K562 (cell line): ENCODE measurements at regions not wholly inside any gene's neighbourhood (a gene's known extent, or its start where the extent isn't known, plus 50 kb on each side); places are given as distances from the start of the nearest gene placed in this dataset.

Experiments
- DPF2 ChIP-seq: fragments of 450-650 bp; IDR thresholded peaks from 2 replicates; pipeline ENCODE4 v1.6.1; 2016
- HLTF ChIP-seq: fragments of 450-650 bp; IDR thresholded peaks from 2 replicates; pipeline ENCODE4 v1.6.1; 2016
- MYC ChIP-seq, 2 experiments: fragments of 250-450 bp in 1 of 2; sonication (Bioruptor Pico) in 1 of 2; IDR thresholded peaks; 2 replicates each; pipeline versions ENCODE4 v1.5.1 to v1.6.1; 2012 to 2021; ENCODE audit warnings: low read depth in 2 of 2, borderline replicate concordance in 1 of 2, improper control_type of control experiment in 1 of 2, low read length in 1 of 2, mild to moderate bottlenecking in 1 of 2, moderate library complexity in 1 of 2
- NR2C1 ChIP-seq, 2 experiments: fragments of 450-650 bp; IDR thresholded peaks; 2 replicates each; pipeline ENCODE4 v1.6.1; 2017; ENCODE audit warnings: mild to moderate bottlenecking in 2 of 2, antibody characterized with exemption in 1 of 2, inconsistent platforms in 1 of 2, missing compliant biosample characterization in 1 of 2, missing genetic modification characterization in 1 of 2
- PHTF2 ChIP-seq: fragments of 250-450 bp; sonication (Bioruptor Pico); IDR thresholded peaks from 2 replicates; pipeline ENCODE4 v1.5.0; 2021; ENCODE audit warnings: mild to moderate bottlenecking
- PRDM10 ChIP-seq: fragments of 450-650 bp; IDR thresholded peaks from 2 replicates; pipeline ENCODE4 v1.6.1; 2018; ENCODE audit not compliant: partially characterized antibody
- RAD21 ChIP-seq, 2 experiments: fragments of 250-450 bp in 1 of 2; fragments of 450-650 bp in 1 of 2; sonication (Bioruptor Pico) in 1 of 2; formaldehyde crosslinking in 1 of 2; IDR thresholded peaks in 1 of 2; conservative IDR thresholded peaks in 1 of 2; 2 replicates each; pipeline versions ENCODE4 v1.4.0 to v1.8.0; 2020 to 2022; ENCODE audit warnings: mild to moderate bottlenecking in 2 of 2, moderate library complexity in 1 of 2
- TCF15 ChIP-seq: fragments of 250-450 bp; sonication (Bioruptor Pico); IDR thresholded peaks from 2 replicates; pipeline ENCODE4 v1.8.0; 2022; ENCODE audit warnings: moderate library complexity, mild to moderate bottlenecking, inconsistent platforms
- TGIF2 ChIP-seq: sonication (generic); formaldehyde crosslinking; IDR thresholded peaks from 2 replicates; pipeline ENCODE4 v1.8.1; 2022; ENCODE audit warnings: mild to moderate bottlenecking, missing genetic modification reagents, moderate library complexity
- ZNF407 ChIP-seq: fragments of 450-650 bp; IDR thresholded peaks from 2 replicates; pipeline ENCODE4 v1.6.1; 2016; ENCODE audit warnings: low read depth
- ZNF449 ChIP-seq: fragments of 250-450 bp; sonication (Bioruptor Pico); IDR thresholded peaks from 2 replicates; pipeline ENCODE4 v1.8.0; 2022; ENCODE audit warnings: moderate library complexity, mild to moderate bottlenecking, inconsistent platforms

GRCh38 chr6:142537612-142538478 lies 236.0 kb downstream of the ADGRG6 start (continued):
- no peak for TF ChIP-seq NR2C1 (IDR thresholded peaks at IDR 0.05)
- no peak for TF ChIP-seq NR2C1 (tag; IDR thresholded peaks at IDR 0.05)
- TF ChIP-seq MYC (IDR thresholded peaks at IDR 0.05; ENCODE audit: low read depth, low read length) = peak; percentile 23; the same call in 1 of the 2 replicates
- no peak for TF ChIP-seq MYC (CRISPR knock-in tag; IDR thresholded peaks at IDR 0.05; ENCODE audit: borderline replicate concordance, low read depth)
- TF ChIP-seq ZNF449 = no peak
- TF ChIP-seq TCF15 (CRISPR knock-in tag) = no peak
- TF ChIP-seq RAD21 (CRISPR knock-in tag; conservative IDR thresholded peaks at IDR 0.05 in 1 of 2, IDR thresholded peaks at IDR 0.05 in 1 of 2) = peak; percentile 66 to 79
- 0 out of 2 replicates have a peak, but pooled peaks have one; percentile 43 for TF ChIP-seq HLTF
- TF ChIP-seq DPF2 = 0 out of 2 replicates have a peak, but pooled peaks have one; percentile 17
- no peak for TF ChIP-seq TGIF2 (CRISPR knock-in tag)
- TF ChIP-seq PHTF2 = no peak
- no peak for TF ChIP-seq PRDM10
- peak; percentile 27; the same call in 1 of the 2 replicates for TF ChIP-seq ZNF407
